ENCODE measurements at regions not wholly inside any gene's neighbourhood (a gene's known extent, or its start where the extent isn't known, plus 50 kb on each side); places are given as distances from the start of the nearest gene placed in this dataset.
"Not testable (repeated sequence)": the region's sequence is repeated elsewhere in the genome, so short reads cannot be mapped to it uniquely, and the experiment has no call there.

- H3K27me3 Mint-ChIP-seq; ATAC-seq (replicated peaks); H3K9me3 Mint-ChIP-seq; H3K4me3 Mint-ChIP-seq; H3K27ac Mint-ChIP-seq; H3K36me3 Mint-ChIP-seq (ENCODE audit: low read depth); H3K4me1 Mint-ChIP-seq: not testable (repeated sequence)
These were observed 52.4 kb upstream of the PDPR start for GRCh38 chr16:70061671-70062218.

- not testable (repeated sequence) for ATAC-seq (replicated peaks); H3K9me3 Mint-ChIP-seq; H3K27me3 Mint-ChIP-seq; H3K27ac Mint-ChIP-seq; H3K36me3 Mint-ChIP-seq (ENCODE audit: low read depth); H3K4me3 Mint-ChIP-seq; H3K4me1 Mint-ChIP-seq
These were observed 51.2 kb upstream of the PDPR start for GRCh38 chr16:70062947-70063346.
